Tibial nerve (tissue), 4 donors: ENCODE measurements at regions not wholly inside any gene's neighbourhood (a gene's known extent, or its start where the extent isn't known, plus 50 kb on each side); places are given as distances from the start of the nearest gene placed in this dataset.

Source experiments
- DNase-seq, 2 donors: peaks; one replicate each; pipeline ENCODE4 v3.0.0-alpha.2; 2019; ENCODE audit warnings: low spot score in 2 of 2
- H3K27ac ChIP-seq, 4 donors: fragments of 200-600 bp; sonication (generic) in 3 of 4; one replicate each; pipeline ENCODE4 v1.5.1; 2017 to 2019; ENCODE audit warnings: mild to moderate bottlenecking in 1 of 4
- H3K27me3 ChIP-seq, 2 donors: fragments of 200-600 bp; sonication (generic) in 1 of 2; one replicate each; pipeline versions ENCODE4 v1.5.1 to v1.6.0; 2017 to 2019
- H3K36me3 ChIP-seq, 3 donors: fragments of 200-600 bp; sonication (generic); one replicate each; pipeline ENCODE4 v1.5.1; 2018 to 2019
- H3K4me1 ChIP-seq, 4 donors: fragments of 200-600 bp; sonication (generic) in 3 of 4; one replicate each; pipeline ENCODE4 v1.5.1; 2017 to 2019
- H3K4me3 ChIP-seq, 4 donors: fragments of 200-600 bp; sonication (generic) in 3 of 4; one replicate each; pipeline ENCODE4 v1.5.1; 2017 to 2019; ENCODE audit warnings: mild to moderate bottlenecking in 1 of 4, moderate library complexity in 1 of 4
- H3K9me3 ChIP-seq, 4 donors: fragments of 200-600 bp; sonication (generic) in 3 of 4; one replicate each; pipeline ENCODE4 v1.5.1; 2017 to 2019
- EP300 ChIP-seq, 2 donors: sonication (generic); formaldehyde crosslinking; IDR thresholded peaks; one replicate each; pipeline ENCODE4 v1.6.1; 2017; ENCODE audit warnings: antibody characterized with exemption in 2 of 2, mild to moderate bottlenecking in 1 of 2
- POLR2A ChIP-seq, 2 donors: fragments of 450-650 bp; IDR thresholded peaks; one replicate each; pipeline ENCODE4 v1.6.1; 2017; ENCODE audit warnings: antibody characterized with exemption in 2 of 2, mild to moderate bottlenecking in 2 of 2, moderate library complexity in 2 of 2
- WGBS, 2 donors: methylation state at CpG; one replicate each; pipeline ENCODE4 v1.1.5; 2018; 5-methylcytosine and 5-hydroxymethylcytosine counted together
- TF ChIP-seq, protein P1 (sequence below), 5 experiments: fragments of 200-600 bp in 3 of 5; fragments of 450-650 bp in 2 of 5; sonication (generic) in 3 of 5; IDR thresholded peaks; one replicate each; pipeline ENCODE4 v1.5.1; 2016 to 2019; ENCODE audit warnings: antibody characterized with exemption in 5 of 5, mild to moderate bottlenecking in 3 of 5, moderate library complexity in 2 of 5

GRCh38 chr12:18953505-18953904 lies 176.0 kb upstream of the PLEKHA5 start:
- no peak for DNase-seq
- H3K4me3 ChIP-seq, result no peak overlapping the region
- WGBS, 2 donors, result 49 to 68% methylated on average over 1 of the region's 1 CpG
- H3K27ac ChIP-seq, result no peak overlapping the region
- H3K4me1 ChIP-seq, result no peaks in the 10 kb centered on the region
- no peaks in the 10 kb centered on the region for H3K36me3 ChIP-seq
- H3K9me3 ChIP-seq, result no peaks in the 10 kb centered on the region
- H3K27me3 ChIP-seq, result no peaks in the 10 kb centered on the region
- TF ChIP-seq, protein P1, sequence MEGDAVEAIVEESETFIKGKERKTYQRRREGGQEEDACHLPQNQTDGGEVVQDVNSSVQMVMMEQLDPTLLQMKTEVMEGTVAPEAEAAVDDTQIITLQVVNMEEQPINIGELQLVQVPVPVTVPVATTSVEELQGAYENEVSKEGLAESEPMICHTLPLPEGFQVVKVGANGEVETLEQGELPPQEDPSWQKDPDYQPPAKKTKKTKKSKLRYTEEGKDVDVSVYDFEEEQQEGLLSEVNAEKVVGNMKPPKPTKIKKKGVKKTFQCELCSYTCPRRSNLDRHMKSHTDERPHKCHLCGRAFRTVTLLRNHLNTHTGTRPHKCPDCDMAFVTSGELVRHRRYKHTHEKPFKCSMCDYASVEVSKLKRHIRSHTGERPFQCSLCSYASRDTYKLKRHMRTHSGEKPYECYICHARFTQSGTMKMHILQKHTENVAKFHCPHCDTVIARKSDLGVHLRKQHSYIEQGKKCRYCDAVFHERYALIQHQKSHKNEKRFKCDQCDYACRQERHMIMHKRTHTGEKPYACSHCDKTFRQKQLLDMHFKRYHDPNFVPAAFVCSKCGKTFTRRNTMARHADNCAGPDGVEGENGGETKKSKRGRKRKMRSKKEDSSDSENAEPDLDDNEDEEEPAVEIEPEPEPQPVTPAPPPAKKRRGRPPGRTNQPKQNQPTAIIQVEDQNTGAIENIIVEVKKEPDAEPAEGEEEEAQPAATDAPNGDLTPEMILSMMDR (IDR thresholded peaks at IDR 0.05), result no peak
- TF ChIP-seq EP300 (IDR thresholded peaks at IDR 0.05) (no peak), POLR2A (IDR thresholded peaks at IDR 0.05) (no peak)

DNA sequence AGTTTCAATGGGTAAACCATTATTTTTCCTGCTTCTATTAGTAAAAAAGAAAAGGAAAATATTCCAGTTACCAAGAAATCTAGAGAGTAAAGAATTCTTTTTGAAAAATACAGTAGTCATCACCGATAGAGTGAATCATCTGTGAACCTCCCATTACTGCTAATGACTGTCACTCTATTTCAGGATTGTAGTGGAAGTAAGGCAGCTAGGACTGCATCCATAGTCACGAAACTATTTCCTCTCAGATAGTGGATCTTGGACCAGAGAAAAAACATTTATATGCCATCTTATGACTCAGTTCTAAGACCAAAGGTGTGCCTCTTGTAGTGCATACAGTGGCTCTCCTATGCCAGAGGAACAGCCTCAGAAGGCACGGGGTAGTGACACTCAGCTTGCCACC lies 173.9 kb upstream of the PLEKHA5 start:
- no peak for DNase-seq
- TF ChIP-seq, protein P1 (IDR thresholded peaks at IDR 0.05), result no peak
- TF ChIP-seq EP300 (IDR thresholded peaks at IDR 0.05), result no peak
- no peak for TF ChIP-seq POLR2A (IDR thresholded peaks at IDR 0.05)
- Histone ChIP-seq H3K4me3 (no peak overlapping the region), H3K36me3 (no peaks in the 10 kb centered on the region), H3K4me1 (no peaks in the 10 kb centered on the region), H3K9me3 (no peaks in the 10 kb centered on the region), H3K27ac (no peak overlapping the region), H3K27me3 (no peaks in the 10 kb centered on the region)
- 73 to 80% methylated on average over 3 of the region's 3 CpGs for WGBS, 2 donors

GRCh38 chr12:18965203-18965602 lies 164.3 kb upstream of the PLEKHA5 start:
- Histone ChIP-seq H3K27me3 (no peaks in the 10 kb centered on the region), H3K4me1 (no peaks in the 10 kb centered on the region), H3K9me3 (no peaks in the 10 kb centered on the region), H3K36me3 (no peaks in the 10 kb centered on the region), H3K27ac (no peak overlapping the region), H3K4me3 (no peak overlapping the region)
- WGBS, 2 donors, result 73 to 75% methylated on average over 2 of the region's 2 CpGs
- no peak for TF ChIP-seq EP300 (IDR thresholded peaks at IDR 0.05)
- TF ChIP-seq POLR2A (IDR thresholded peaks at IDR 0.05), result no peak
- TF ChIP-seq, protein P1 (IDR thresholded peaks at IDR 0.05), result no peak
- DNase-seq, result no peak

GRCh38 chr12:18966954-18967353 lies 162.6 kb upstream of the PLEKHA5 start:
- Histone ChIP-seq H3K27ac (no peak overlapping the region), H3K4me3 (no peak overlapping the region)
- WGBS, 2 donors, result 95 to 98% methylated on average over 3 of the region's 3 CpGs

DNA sequence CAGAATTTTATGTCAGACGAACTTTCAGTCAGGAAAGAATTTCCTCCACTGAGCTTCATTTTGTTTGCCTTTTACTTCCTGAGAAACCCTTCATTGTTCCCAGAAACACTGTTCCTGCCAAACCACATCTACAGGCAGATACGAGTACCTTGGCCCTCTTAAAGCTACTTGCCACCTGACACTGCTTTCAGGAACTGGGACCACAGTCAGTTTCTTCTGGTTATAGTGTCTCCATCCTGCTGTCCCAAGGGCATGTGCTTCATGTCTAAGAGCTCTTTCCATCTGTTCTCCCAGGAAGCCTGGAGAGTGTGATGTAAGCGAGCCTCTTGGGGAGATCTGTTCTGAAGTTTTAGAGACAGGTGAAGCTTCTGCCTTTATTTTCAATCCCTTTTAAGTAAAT lies 161.7 kb upstream of the PLEKHA5 start:
- Histone ChIP-seq H3K4me1 (no peaks in the 10 kb centered on the region), H3K9me3 (no peaks in the 10 kb centered on the region), H3K27ac (no peak overlapping the region), H3K36me3 (no peaks in the 10 kb centered on the region), H3K27me3 (no peaks in the 10 kb centered on the region), H3K4me3 (no peak overlapping the region)
- no peak for DNase-seq
- TF ChIP-seq POLR2A (IDR thresholded peaks at IDR 0.05) (no peak), EP300 (IDR thresholded peaks at IDR 0.05) (no peak)
- TF ChIP-seq, protein P1 (IDR thresholded peaks at IDR 0.05), result no peak
- WGBS, 2 donors, result 50 to 51% methylated on average over 3 of the region's 3 CpGs

More at GRCh38 chr12:18966954-18967353, 162.6 kb upstream of the PLEKHA5 start:
- TF ChIP-seq EP300 (IDR thresholded peaks at IDR 0.05), result no peak
- TF ChIP-seq, protein P1 (IDR thresholded peaks at IDR 0.05), result no peak
- no peak for TF ChIP-seq POLR2A (IDR thresholded peaks at IDR 0.05)
- no peak for DNase-seq
- H3K4me1 ChIP-seq, result no peaks in the 10 kb centered on the region
- no peaks in the 10 kb centered on the region for H3K9me3 ChIP-seq
- no peaks in the 10 kb centered on the region for H3K27me3 ChIP-seq
- H3K36me3 ChIP-seq, result no peaks in the 10 kb centered on the region
